Nephron progenitor cell (in vitro differentiated cells): ENCODE measurements at regions not wholly inside any gene's neighbourhood (a gene's known extent, or its start where the extent isn't known, plus 50 kb on each side); places are given as distances from the start of the nearest gene placed in this dataset.

Experiments used
- DNase-seq: peaks from one replicate; pipeline ENCODE4 v3.0.0; 2021
- H3K27ac Mint-ChIP-seq: 2 replicates; pipeline ENCODE4 v1.8.0; 2021; ENCODE audit warnings: mild to moderate bottlenecking, moderate library complexity, mixed read lengths
- H3K27me3 Mint-ChIP-seq: 2 replicates; pipeline ENCODE4 v1.8.0; 2021; ENCODE audit warnings: mild to moderate bottlenecking, low read depth, mixed read lengths; ENCODE audit not compliant: poor library complexity
- H3K36me3 Mint-ChIP-seq: 2 replicates; pipeline ENCODE4 v1.8.0; 2021; ENCODE audit warnings: low read depth, mixed read lengths
- H3K4me1 Mint-ChIP-seq: 2 replicates; pipeline ENCODE4 v1.8.0; 2021; ENCODE audit warnings: mixed read lengths
- H3K4me3 Mint-ChIP-seq: 2 replicates; pipeline ENCODE4 v1.8.0; 2021; ENCODE audit warnings: mild to moderate bottlenecking, moderate library complexity, mixed read lengths
- H3K9me3 Mint-ChIP-seq: 2 replicates; pipeline ENCODE4 v1.8.0; 2021; ENCODE audit warnings: mild to moderate bottlenecking, moderate library complexity, mixed read lengths
- TF ChIP-seq, protein P1 (sequence below): fragments of 200-600 bp; sonication (generic); IDR thresholded peaks from 2 replicates; pipeline ENCODE4 v1.5.0; 2021; ENCODE audit warnings: antibody characterized with exemption

DNA sequence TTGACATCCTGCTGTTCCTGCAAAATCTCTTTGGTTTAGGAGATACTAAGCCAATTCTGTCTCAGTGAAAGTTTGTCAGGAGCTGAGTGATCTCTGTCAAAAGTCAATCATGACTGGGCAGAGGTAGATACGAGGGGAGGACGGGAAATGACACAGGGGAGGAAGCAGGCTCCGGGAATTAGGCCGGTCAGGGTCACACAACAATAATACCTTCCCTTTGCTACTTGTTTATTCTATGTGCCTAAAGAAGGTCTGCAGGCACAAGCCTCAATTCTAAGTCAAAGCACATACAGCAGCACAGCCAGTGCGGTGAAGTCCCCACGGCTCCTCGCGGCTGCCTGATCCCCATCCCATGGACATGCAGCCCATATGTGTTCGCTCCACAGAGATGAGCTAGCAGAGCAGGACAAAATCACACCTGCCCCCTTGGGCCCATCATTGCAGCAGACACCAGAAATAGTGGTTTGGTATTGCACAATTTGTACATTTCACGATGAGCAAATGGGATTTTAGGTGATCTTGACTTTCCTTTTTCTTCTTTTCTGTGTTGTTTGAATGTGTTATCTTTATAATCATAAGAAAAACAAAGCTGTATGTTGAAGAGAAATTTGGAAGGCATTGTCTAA lies 141.4 kb downstream of the VAPA start:
- Mint-ChIP-seq H3K4me3 (no peak overlapping the region), H3K9me3 (no peaks in the 10 kb centered on the region), H3K27me3 (peaks cover 9% of the 10 kb centered on the region), H3K27ac (peak overlapping the region; percentile 54), H3K36me3 (no peaks in the 10 kb centered on the region), H3K4me1 (peaks cover 26% of the 10 kb centered on the region)
- DNase-seq, result no peak
- TF ChIP-seq, protein P1, sequence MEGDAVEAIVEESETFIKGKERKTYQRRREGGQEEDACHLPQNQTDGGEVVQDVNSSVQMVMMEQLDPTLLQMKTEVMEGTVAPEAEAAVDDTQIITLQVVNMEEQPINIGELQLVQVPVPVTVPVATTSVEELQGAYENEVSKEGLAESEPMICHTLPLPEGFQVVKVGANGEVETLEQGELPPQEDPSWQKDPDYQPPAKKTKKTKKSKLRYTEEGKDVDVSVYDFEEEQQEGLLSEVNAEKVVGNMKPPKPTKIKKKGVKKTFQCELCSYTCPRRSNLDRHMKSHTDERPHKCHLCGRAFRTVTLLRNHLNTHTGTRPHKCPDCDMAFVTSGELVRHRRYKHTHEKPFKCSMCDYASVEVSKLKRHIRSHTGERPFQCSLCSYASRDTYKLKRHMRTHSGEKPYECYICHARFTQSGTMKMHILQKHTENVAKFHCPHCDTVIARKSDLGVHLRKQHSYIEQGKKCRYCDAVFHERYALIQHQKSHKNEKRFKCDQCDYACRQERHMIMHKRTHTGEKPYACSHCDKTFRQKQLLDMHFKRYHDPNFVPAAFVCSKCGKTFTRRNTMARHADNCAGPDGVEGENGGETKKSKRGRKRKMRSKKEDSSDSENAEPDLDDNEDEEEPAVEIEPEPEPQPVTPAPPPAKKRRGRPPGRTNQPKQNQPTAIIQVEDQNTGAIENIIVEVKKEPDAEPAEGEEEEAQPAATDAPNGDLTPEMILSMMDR, result no peak

DNA sequence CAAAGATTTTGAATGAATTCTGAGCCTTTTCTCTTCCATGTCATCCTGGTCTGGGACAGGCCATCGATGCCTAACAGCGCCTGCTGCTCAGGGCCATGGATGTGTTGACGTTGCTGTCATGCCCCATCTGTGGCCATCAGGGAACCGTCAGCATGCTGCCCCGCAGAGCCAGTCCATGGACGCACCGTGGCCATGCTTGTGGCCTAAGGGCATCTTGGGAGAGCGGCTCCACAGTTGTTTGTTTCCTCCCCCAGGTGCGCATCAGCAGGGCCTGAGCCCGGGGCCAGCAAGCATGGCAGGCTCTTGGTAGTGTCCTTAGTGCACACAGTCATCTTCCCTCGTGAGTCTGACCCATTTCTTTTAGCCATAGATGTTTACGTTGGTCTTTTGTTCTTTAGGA lies 142.7 kb downstream of the VAPA start:
- Mint-ChIP-seq H3K9me3 (no peaks in the 10 kb centered on the region), H3K27me3 (peaks cover 14% of the 10 kb centered on the region), H3K27ac (no peak overlapping the region), H3K4me1 (peaks cover 39% of the 10 kb centered on the region), H3K4me3 (no peak overlapping the region), H3K36me3 (no peaks in the 10 kb centered on the region)
- TF ChIP-seq, protein P1, result no peak
- no peak for DNase-seq

DNA sequence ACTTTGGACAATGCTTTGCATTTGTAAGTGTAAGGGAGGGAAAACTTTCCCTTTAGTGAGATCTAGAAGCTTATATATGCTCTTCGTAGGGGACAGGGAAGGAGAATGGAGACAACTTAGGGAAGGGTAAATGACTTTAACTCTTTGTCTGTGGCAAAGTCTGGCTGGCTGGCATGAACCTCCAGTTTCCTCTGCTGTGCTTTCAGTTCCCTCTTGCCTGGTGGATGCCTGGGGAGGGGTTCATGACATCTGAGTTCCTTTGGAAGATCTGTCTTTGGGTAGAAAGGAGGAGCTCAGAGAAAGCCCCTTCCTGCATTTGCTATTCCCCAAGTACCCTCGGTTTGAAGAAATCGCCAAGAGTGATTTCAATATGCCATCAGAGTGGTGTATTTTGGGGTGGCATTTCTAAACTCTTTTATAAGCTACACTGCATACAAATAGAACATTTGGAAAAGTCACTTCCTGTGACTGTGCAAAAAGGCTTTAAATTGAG lies 143.6 kb downstream of the VAPA start:
- H3K27ac Mint-ChIP-seq, result no peak overlapping the region
- TF ChIP-seq, protein P1, result no peak
- DNase-seq, result no peak
- H3K4me1 Mint-ChIP-seq, result peaks cover 48% of the 10 kb centered on the region
- H3K36me3 Mint-ChIP-seq, result no peaks in the 10 kb centered on the region
- H3K27me3 Mint-ChIP-seq, result peaks cover 14% of the 10 kb centered on the region
- no peak overlapping the region for H3K4me3 Mint-ChIP-seq
- H3K9me3 Mint-ChIP-seq, result no peaks in the 10 kb centered on the region

DNA sequence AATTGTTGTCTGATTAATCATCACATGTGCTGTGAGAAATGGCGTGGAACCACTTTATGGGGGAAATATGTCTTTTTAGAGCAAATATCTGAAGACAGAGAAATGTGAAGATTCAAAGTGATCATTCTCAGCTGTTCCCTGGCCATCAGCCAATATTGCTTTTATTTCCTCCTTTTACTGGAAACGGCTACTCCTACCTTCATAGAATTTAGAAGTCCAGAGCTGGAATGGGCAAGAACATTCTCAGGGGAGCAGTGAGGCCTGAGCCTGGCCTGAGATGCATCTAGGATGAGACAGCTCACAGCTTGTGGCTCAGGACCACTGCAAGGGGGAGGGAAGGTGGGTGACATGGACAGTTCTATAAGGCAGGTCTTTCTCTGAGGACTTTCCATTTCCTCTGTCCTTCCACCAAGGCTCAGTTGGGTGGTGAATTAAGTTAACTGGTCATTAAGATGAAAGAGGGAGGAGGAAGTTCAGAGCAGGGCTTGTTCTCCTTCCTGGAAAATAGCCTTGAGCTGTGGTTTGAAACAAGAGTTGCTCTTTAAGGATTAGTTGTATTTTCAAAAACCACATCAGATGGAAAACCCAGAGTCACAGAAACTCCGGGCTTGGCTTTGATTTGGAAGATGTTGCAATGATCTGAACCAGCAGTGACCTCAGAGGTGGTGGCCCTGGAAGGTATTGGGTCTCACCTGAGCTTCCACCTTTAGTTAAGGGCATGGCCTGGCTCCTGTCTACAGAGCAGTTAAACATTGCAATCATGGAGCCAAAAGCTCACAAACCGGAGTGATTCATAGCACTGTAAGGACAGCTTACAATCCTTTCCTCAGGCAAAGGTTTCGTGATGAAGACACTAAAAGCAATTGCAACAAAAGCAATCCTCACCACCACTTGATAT lies 144.3 kb downstream of the VAPA start:
- Mint-ChIP-seq H3K9me3 (no peaks in the 10 kb centered on the region), H3K27me3 (peaks cover 14% of the 10 kb centered on the region), H3K27ac (no peak overlapping the region), H3K4me1 (peaks cover 55% of the 10 kb centered on the region), H3K36me3 (no peaks in the 10 kb centered on the region), H3K4me3 (no peak overlapping the region)
- TF ChIP-seq, protein P1, result no peak
- no peak for DNase-seq

DNA sequence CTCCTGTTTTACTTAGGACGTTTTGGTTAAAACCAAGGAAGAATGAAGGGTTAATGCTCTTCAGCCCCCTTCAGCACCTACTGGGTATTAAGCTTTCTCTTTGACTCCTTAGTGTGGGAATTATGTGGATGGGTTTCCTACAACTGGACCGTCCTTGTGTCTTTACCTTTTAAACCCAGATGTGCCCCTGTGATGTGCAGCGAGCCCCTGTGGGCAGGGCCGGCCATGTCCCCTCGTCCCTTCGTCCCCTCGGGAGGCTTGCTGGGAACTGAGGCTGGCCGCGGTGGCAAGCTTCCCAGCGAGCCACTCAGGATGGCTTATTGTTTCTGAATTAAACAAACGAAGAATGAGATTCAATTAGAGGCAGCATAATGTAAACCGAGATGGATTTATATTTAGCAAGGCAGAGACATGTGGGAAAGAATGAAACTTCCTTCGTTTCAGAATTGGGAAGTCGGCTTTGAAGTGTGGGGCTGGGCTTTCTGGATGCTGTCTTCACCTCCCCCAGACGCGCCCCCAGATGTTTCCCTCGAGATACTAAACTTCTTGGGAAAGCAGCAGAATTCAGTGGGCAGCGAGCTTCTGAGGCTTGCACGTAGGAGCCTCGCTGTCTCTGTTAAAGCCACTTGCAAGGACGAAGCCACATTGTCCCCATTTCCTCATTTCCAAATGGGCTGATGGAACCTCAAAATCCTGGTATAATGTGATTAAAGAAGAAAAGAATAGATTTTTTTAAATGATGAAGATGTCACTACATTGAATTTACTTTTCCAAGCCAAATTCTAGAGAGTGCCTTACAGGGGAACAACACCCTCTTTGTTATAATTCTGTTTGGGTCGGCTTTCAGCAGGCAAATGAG lies 146.0 kb downstream of the VAPA start:
- Mint-ChIP-seq H3K36me3 (no peaks in the 10 kb centered on the region), H3K27me3 (peaks cover 14% of the 10 kb centered on the region), H3K9me3 (no peaks in the 10 kb centered on the region), H3K4me1 (peaks cover 51% of the 10 kb centered on the region), H3K4me3 (peak overlapping the region; percentile 37), H3K27ac (peak overlapping the region; percentile 80)
- TF ChIP-seq, protein P1, result no peak
- DNase-seq, result no peak
